NB4 (cell line): ENCODE measurements at regions not wholly inside any gene's neighbourhood (a gene's known extent, or its start where the extent isn't known, plus 50 kb on each side); places are given as distances from the start of the nearest gene placed in this dataset.

ENCODE experiments used
- CTCF ChIP-seq: IDR thresholded peaks from one replicate; pipeline ENCODE4 v1.5.1; 2012; ENCODE audit warnings: low read depth, low read length
- MAX ChIP-seq: IDR thresholded peaks from 2 replicates; pipeline ENCODE4 v1.6.1; 2011; ENCODE audit warnings: low read depth, low read length
- POLR2A ChIP-seq: IDR thresholded peaks from 2 replicates; pipeline ENCODE4 v1.6.1; 2011; ENCODE audit warnings: mild to moderate bottlenecking; ENCODE audit not compliant: insufficient read length; ENCODE audit errors: extremely low read depth

GRCh38 chr3:27639271-27639670, 82.9 kb downstream of the EOMES start:
- TF ChIP-seq CTCF (no peak), MAX (no peak), POLR2A (no peak)
